Gastrocnemius medialis (tissue), 4 donors: ENCODE measurements at regions not wholly inside any gene's neighbourhood (a gene's known extent, or its start where the extent isn't known, plus 50 kb on each side); places are given as distances from the start of the nearest gene placed in this dataset.

Source experiments
- ATAC-seq, 2 donors: fragments of 150-250 bp; one replicate each; pipeline ENCODE4 v1.9.1; 2016
- DNase-seq, 2 donors: peaks; one replicate each; pipeline ENCODE4 v3.0.0-alpha.2; 2019
- H3K27ac ChIP-seq, 4 donors: fragments of 200-600 bp; sonication (generic); 1 replicate in 1 of 4; 2 replicates in 3 of 4; pipeline ENCODE4 v1.5.1; 2016 to 2018; ENCODE audit warnings: mild to moderate bottlenecking in 2 of 4, moderate library complexity in 1 of 4
- H3K27me3 ChIP-seq, 3 donors: fragments of 200-600 bp; sonication (generic) in 2 of 3; 1 replicate in 1 of 3; 2 replicates in 2 of 3; pipeline versions ENCODE4 v1.5.1 to v1.6.0; 2016 to 2019; ENCODE audit warnings: mild to moderate bottlenecking in 1 of 3, moderate library complexity in 1 of 3
- H3K36me3 ChIP-seq, 2 donors: fragments of 200-600 bp; sonication (generic) in 1 of 2; one replicate each; pipeline ENCODE4 v1.5.1; 2017 to 2018
- H3K4me1 ChIP-seq, 2 donors: fragments of 200-600 bp; sonication (generic) in 1 of 2; one replicate each; pipeline ENCODE4 v1.5.1; 2016 to 2017; ENCODE audit warnings: mild to moderate bottlenecking in 2 of 2
- H3K4me3 ChIP-seq, 4 donors: fragments of 200-600 bp; sonication (generic) in 3 of 4; 1 replicate in 1 of 4; 2 replicates in 3 of 4; pipeline ENCODE4 v1.5.1; 2016 to 2019; ENCODE audit warnings: mild to moderate bottlenecking in 2 of 4
- H3K9me3 ChIP-seq, 3 donors: fragments of 200-600 bp; sonication (generic) in 2 of 3; 1 replicate in 1 of 3; 2 replicates in 2 of 3; pipeline ENCODE4 v1.5.1; 2016 to 2019
- POLR2A ChIP-seq, 2 donors: fragments of 450-650 bp; IDR thresholded peaks; one replicate each; pipeline ENCODE4 v1.6.1; 2017; ENCODE audit warnings: antibody characterized with exemption in 2 of 2, mild to moderate bottlenecking in 2 of 2, moderate library complexity in 2 of 2
- in situ Hi-C, 4 donors: fragments of 200-750 bp; cut with MboI; loops; one replicate each; pipeline versions ENCODE4 v1.15.0 to v1.8.0; 2017; ENCODE audit warnings: low sequenced_read_pairs in 4 of 4
- intact Hi-C: fragments of 100-400 bp; cut with DNase I; formaldehyde crosslinking; loops from one replicate; pipeline ENCODE4 v1.15.1; 2023; ENCODE audit warnings: low total_unique reads
- TF ChIP-seq, protein P1 (sequence below), 5 experiments: fragments of 450-650 bp in 3 of 5; fragments of 200-600 bp in 2 of 5; sonication (generic) in 2 of 5; IDR thresholded peaks in 4 of 5; conservative IDR thresholded peaks in 1 of 5; 1 replicate in 4 of 5; 2 replicates in 1 of 5; pipeline ENCODE4 v1.5.1; 2016 to 2019; ENCODE audit warnings: antibody characterized with exemption in 5 of 5, mild to moderate bottlenecking in 3 of 5, moderate library complexity in 3 of 5

DNA sequence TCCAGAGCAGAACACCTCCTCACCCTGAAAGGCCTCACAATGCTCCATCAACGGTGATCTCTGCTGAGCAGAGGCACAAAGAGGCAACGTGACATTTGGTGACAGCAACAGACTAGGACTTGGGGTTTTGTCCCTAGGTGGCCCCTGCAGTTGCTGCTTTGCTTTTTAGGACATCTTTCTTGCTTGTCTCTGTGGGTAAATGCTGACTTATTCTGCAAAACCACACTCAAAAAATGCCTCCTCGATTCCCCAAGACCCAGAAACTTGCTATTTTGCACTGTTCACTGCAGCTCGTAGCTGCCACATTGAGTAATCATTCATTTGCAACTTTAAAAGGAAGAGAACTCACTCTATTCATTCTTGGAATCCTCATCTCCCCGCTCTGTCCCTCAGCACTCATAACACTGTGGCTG, 209.9 kb downstream of the LY86 start:
- intact Hi-C loops (no loop called here), in situ Hi-C loops (no loop called here)
- Histone ChIP-seq H3K4me1 (no peaks in the 10 kb centered on the region), H3K27ac (no peak overlapping the region), H3K27me3 (no peaks in the 10 kb centered on the region), H3K9me3 (no peaks in the 10 kb centered on the region), H3K36me3 (no peaks in the 10 kb centered on the region), H3K4me3 (no peak overlapping the region)
- TF ChIP-seq, protein P1, sequence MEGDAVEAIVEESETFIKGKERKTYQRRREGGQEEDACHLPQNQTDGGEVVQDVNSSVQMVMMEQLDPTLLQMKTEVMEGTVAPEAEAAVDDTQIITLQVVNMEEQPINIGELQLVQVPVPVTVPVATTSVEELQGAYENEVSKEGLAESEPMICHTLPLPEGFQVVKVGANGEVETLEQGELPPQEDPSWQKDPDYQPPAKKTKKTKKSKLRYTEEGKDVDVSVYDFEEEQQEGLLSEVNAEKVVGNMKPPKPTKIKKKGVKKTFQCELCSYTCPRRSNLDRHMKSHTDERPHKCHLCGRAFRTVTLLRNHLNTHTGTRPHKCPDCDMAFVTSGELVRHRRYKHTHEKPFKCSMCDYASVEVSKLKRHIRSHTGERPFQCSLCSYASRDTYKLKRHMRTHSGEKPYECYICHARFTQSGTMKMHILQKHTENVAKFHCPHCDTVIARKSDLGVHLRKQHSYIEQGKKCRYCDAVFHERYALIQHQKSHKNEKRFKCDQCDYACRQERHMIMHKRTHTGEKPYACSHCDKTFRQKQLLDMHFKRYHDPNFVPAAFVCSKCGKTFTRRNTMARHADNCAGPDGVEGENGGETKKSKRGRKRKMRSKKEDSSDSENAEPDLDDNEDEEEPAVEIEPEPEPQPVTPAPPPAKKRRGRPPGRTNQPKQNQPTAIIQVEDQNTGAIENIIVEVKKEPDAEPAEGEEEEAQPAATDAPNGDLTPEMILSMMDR (IDR thresholded peaks at IDR 0.05 in 4 of 5, conservative IDR thresholded peaks at IDR 0.05 in 1 of 5) = no peak
- TF ChIP-seq POLR2A (IDR thresholded peaks at IDR 0.05) = no peak
- no peak for ATAC-seq
- DNase-seq = no peak

DNA sequence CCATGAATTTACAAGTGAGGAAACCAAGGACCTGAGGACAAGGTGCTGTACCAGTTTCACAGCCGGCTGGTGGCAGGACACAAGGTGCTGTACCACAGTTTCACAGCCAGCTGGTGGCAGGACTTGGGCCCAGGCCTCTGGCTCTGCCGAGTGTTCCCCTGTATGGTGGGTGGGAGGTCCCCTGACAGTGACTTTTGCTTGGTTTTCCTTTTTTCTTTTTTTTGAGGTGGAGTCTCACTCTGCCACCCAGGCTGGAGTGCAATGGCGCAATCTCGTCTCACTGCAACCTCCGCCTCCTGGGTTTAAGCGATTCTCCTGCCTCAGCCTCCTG, 212.4 kb downstream of the LY86 start:
- TF ChIP-seq, protein P1 (IDR thresholded peaks at IDR 0.05 in 4 of 5, conservative IDR thresholded peaks at IDR 0.05 in 1 of 5) = no peak
- no peak for TF ChIP-seq POLR2A (IDR thresholded peaks at IDR 0.05)
- H3K27ac ChIP-seq = no peak overlapping the region
- no peaks in the 10 kb centered on the region for H3K36me3 ChIP-seq
- ATAC-seq = no peak
- no peak overlapping the region for H3K4me3 ChIP-seq
- no peaks in the 10 kb centered on the region for H3K9me3 ChIP-seq
- no peak for DNase-seq
- H3K27me3 ChIP-seq = no peaks in the 10 kb centered on the region
- intact Hi-C loops (no loop called here), in situ Hi-C loops (no loop called here)
- no peaks in the 10 kb centered on the region for H3K4me1 ChIP-seq

DNA sequence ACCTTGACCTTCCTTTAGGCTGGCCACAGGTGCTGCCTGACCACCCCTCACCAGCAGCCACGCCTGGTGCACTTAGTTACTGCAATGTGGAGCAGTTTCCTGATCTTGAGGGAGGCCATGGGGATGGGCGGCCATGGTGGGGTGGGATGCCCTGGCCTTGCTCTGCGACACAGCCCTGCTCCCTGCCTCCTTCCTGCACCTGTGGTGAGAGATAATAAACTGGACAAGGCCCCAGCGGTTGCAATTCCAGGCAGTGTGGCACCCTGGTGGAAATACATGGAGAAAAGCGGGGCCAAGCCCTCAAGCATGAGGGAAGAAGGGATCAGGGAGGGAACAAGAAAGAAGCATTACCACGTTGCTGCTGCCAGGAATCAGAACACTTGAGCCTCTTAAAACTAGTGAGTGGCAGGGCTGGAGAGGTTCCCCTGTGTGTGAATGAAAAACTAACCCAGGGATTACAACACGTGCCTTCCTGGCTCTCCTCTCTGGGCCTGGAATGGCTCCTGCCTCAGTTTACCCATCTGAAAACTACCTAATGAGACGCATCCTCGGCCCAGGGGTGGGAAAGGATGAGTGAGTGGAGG, 213.2 kb downstream of the LY86 start:
- ATAC-seq (no peak), DNase-seq (no peak)
- no peak overlapping the region for H3K4me3 ChIP-seq
- intact Hi-C loops (no loop called here), in situ Hi-C loops (no loop called here)
- H3K27ac ChIP-seq = no peak overlapping the region
- no peaks in the 10 kb centered on the region for H3K9me3 ChIP-seq
- no peaks in the 10 kb centered on the region for H3K4me1 ChIP-seq
- TF ChIP-seq, protein P1 (IDR thresholded peaks at IDR 0.05 in 4 of 5, conservative IDR thresholded peaks at IDR 0.05 in 1 of 5) = no peak
- no peak for TF ChIP-seq POLR2A (IDR thresholded peaks at IDR 0.05)
- H3K36me3 ChIP-seq = no peaks in the 10 kb centered on the region
- no peaks in the 10 kb centered on the region for H3K27me3 ChIP-seq

DNA sequence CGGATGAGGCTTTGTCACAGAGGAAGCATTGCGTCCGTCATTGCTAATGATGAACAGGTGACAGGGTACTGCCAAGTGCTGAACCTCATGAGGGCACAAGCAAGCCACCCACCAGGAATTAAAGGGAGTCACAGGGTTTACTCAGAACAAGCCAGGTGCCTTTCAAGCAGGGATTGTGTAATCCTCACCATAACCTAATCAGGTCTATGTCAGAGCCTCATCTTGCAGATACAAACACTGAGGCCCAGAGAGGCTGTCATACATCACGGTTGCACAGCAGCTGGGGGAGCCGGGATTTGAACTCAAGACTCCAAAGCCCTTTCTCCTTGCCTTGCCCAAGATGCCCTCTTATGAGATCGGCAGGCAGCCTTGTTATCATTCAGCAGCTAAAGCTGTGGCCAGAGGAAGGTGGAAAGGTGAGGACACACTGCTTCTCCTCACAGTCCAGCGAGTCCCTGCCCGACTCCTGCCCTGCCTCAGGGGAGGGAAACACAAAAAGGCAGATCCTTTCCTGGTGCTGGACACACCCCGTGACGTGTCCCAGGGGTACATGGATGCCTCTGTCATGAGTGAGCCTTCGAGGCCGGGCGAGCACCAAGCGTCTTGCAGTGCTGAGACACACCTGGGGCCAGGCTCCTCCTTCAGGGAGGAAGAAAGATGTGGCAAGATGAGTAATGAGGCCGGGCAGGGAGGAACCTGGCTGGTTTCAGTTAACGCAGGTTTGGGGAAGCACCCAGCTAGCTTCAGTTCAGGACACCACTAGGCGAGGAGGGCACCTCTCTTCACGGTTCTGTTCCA, 214.9 kb downstream of the LY86 start:
- H3K9me3 ChIP-seq = no peaks in the 10 kb centered on the region
- in situ Hi-C loops (no loop called here), intact Hi-C loops (no loop called here)
- no peak for DNase-seq
- ATAC-seq = no peak
- H3K4me1 ChIP-seq = no peaks in the 10 kb centered on the region
- no peak overlapping the region for H3K4me3 ChIP-seq
- no peaks in the 10 kb centered on the region for H3K27me3 ChIP-seq
- no peaks in the 10 kb centered on the region for H3K36me3 ChIP-seq
- H3K27ac ChIP-seq = no peak overlapping the region
- TF ChIP-seq POLR2A (IDR thresholded peaks at IDR 0.05) = no peak
- TF ChIP-seq, protein P1 (IDR thresholded peaks at IDR 0.05 in 4 of 5, conservative IDR thresholded peaks at IDR 0.05 in 1 of 5) = no peak
